ENCODE measurements at regions not wholly inside any gene's neighbourhood (a gene's known extent, or its start where the extent isn't known, plus 50 kb on each side); places are given as distances from the start of the nearest gene placed in this dataset.

DNA sequence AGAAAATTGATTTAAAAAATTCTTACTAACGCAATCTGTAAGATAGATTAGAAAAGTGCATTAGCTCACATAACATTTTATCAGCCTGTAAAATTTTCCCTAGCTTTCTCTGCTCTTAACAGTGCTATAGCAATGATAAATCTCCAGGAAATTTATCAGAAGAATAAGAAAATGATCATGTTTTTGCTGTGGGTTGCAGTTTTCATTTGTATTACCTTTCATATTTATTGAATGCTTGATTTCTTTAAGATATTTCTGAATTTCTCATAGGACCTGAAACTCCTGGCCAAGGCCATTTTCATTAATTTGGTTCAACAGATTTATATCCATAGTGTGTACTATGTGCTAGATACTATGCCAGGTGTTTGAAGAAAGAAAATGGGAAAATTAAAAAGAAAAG lies 130.3 kb upstream of the STARD13 start:
- TF ChIP-seq EED (IDR thresholded peaks at IDR 0.05; ENCODE audit: low read depth) (no peak), RBBP5 (conservative IDR thresholded peaks at IDR 0.05) (no peak), EGR1 (IDR thresholded peaks at IDR 0.05; ENCODE audit: borderline replicate concordance in 1 of 2, low read depth in 2 of 2, low read length in 2 of 2) (no peak), SUZ12 (IDR thresholded peaks at IDR 0.05; ENCODE audit: unreplicated experiment) (no peak), HCFC1 (IDR thresholded peaks at IDR 0.05; ENCODE audit: low read length) (no peak), YY1 (IDR thresholded peaks at IDR 0.05; ENCODE audit: low read depth, low read length) (no peak)
- TF ChIP-seq, protein P1, sequence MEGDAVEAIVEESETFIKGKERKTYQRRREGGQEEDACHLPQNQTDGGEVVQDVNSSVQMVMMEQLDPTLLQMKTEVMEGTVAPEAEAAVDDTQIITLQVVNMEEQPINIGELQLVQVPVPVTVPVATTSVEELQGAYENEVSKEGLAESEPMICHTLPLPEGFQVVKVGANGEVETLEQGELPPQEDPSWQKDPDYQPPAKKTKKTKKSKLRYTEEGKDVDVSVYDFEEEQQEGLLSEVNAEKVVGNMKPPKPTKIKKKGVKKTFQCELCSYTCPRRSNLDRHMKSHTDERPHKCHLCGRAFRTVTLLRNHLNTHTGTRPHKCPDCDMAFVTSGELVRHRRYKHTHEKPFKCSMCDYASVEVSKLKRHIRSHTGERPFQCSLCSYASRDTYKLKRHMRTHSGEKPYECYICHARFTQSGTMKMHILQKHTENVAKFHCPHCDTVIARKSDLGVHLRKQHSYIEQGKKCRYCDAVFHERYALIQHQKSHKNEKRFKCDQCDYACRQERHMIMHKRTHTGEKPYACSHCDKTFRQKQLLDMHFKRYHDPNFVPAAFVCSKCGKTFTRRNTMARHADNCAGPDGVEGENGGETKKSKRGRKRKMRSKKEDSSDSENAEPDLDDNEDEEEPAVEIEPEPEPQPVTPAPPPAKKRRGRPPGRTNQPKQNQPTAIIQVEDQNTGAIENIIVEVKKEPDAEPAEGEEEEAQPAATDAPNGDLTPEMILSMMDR (IDR thresholded peaks at IDR 0.05 in 2 of 3, conservative IDR thresholded peaks at IDR 0.05 in 1 of 3; ENCODE audit: control insufficient read depth in 2 of 3, extremely low read depth in 1 of 3, insufficient read depth in 1 of 3, low read depth in 3 of 3, low read length in 3 of 3) = no peak

Measured in GM12878 (cell line).